PC-3 (cell line): ENCODE measurements at regions not wholly inside any gene's neighbourhood (a gene's known extent, or its start where the extent isn't known, plus 50 kb on each side); places are given as distances from the start of the nearest gene placed in this dataset.
A peak's percentile ranks its signal among the peaks of the same experiment; 100 is the strongest.

Source experiments
- ATAC-seq: fragments of 200-7000 bp; cut with Tn5 transposase; 2 replicates; pipeline ENCODE4 v1.9.1; 2020; ENCODE audit warnings: mild to moderate bottlenecking, moderate library complexity
- BruUV-seq: library from RNA; stranded (reverse); fragments of 400-500 nt; replicated peaks from 2 replicates; lab custom pipeline; 2021; lab: Mats Ljungman, UMichigan
- CTCF ChIA-PET: fragments of 300-600 bp; sonication (Branson Sonifier 250); formaldehyde crosslinking; loops from one replicate; lab custom pipeline; 2022; ENCODE audit warnings: antibody characterized with exemption; lab: Charles Lee
- POLR2A ChIA-PET: fragments of 300-600 bp; sonication (Branson Sonifier 250); formaldehyde crosslinking; loops from one replicate; lab custom pipeline; 2022; ENCODE audit warnings: antibody characterized with exemption; ENCODE audit not compliant: unreplicated experiment; lab: Charles Lee
- DNase-seq: peaks from one replicate; pipeline ENCODE4 v3.0.0-alpha.2; 2015
- H2AFZ ChIP-seq: fragments of 300-600 bp; sonication (generic); 2 replicates; pipeline ENCODE4 v1.6.0; 2016; ENCODE audit warnings: antibody characterized with exemption, low read length
- H3F3A ChIP-seq: fragments of 300-600 bp; sonication (generic); one replicate; pipeline ENCODE4 v1.6.0; 2017; ENCODE audit warnings: antibody characterized with exemption, low read length, control low read depth, mild to moderate bottlenecking; ENCODE audit not compliant: unreplicated experiment
- H3K27ac ChIP-seq: fragments of 300-600 bp; sonication (generic); 2 replicates; pipeline ENCODE4 v1.5.1; 2016; ENCODE audit warnings: mild to moderate bottlenecking, low read length
- H3K27me3 ChIP-seq: fragments of 300-600 bp; sonication (generic); 2 replicates; pipeline ENCODE4 v1.6.1; 2016; ENCODE audit warnings: low read length, mixed read lengths
- H3K36me3 ChIP-seq: fragments of 300-600 bp; sonication (generic); 2 replicates; pipeline ENCODE4 v1.6.1; 2016; ENCODE audit warnings: low read depth, mixed run types, low read length, mixed read lengths
- H3K4me1 ChIP-seq: fragments of 300-600 bp; sonication (generic); 2 replicates; pipeline ENCODE4 v1.5.1; 2016; ENCODE audit warnings: low read length; ENCODE audit not compliant: insufficient read depth
- H3K4me2 ChIP-seq: fragments of 300-600 bp; sonication (generic); 2 replicates; pipeline ENCODE4 v1.6.0; 2016; ENCODE audit warnings: low read length
- H3K4me3 ChIP-seq: fragments of 300-600 bp; sonication (generic); 2 replicates; pipeline ENCODE4 v1.5.1; 2016; ENCODE audit warnings: mild to moderate bottlenecking, low read length, mixed read lengths
- H3K79me2 ChIP-seq: fragments of 300-600 bp; sonication (generic); 2 replicates; pipeline ENCODE4 v1.6.1; 2017; ENCODE audit warnings: low read length, mixed read lengths
- H3K9ac ChIP-seq: fragments of 300-600 bp; sonication (generic); 2 replicates; pipeline ENCODE4 v1.6.0; 2016; ENCODE audit warnings: mild to moderate bottlenecking, low read length
- H3K9me2 ChIP-seq: fragments of 300-600 bp; sonication (generic); replicated peaks from 2 replicates; pipeline ENCODE4 v1.6.1; 2016; ENCODE audit warnings: mixed run types, low read length, mixed read lengths
- H3K9me3 ChIP-seq: fragments of 300-600 bp; sonication (generic); 2 replicates; pipeline ENCODE4 v1.6.1; 2016; ENCODE audit warnings: low read length, mixed read lengths
- H4K20me1 ChIP-seq: fragments of 300-600 bp; sonication (generic); 2 replicates; pipeline ENCODE4 v1.6.1; 2016; ENCODE audit warnings: low read length, mixed read lengths
- EZH2 ChIP-seq: fragments of 300-600 bp; sonication (generic); IDR thresholded peaks from one replicate; pipeline ENCODE4 v1.6.1; 2017; ENCODE audit warnings: antibody characterized with exemption, mild to moderate bottlenecking, low read length; ENCODE audit not compliant: unreplicated experiment
- EZH2phosphoT487 ChIP-seq: fragments of 300-600 bp; sonication (generic); IDR thresholded peaks from 2 replicates; pipeline ENCODE4 v1.6.1; 2018; ENCODE audit warnings: mild to moderate bottlenecking, antibody characterized with exemption, low read length, borderline replicate concordance
- intact Hi-C: fragments of 100-400 bp; cut with micrococcal nuclease; formaldehyde crosslinking; loops from 2 replicates; pipeline ENCODE4 v1.9.0; 2023
- TF ChIP-seq, protein P1 (sequence below): fragments of 300-600 bp; sonication (generic); conservative IDR thresholded peaks from 2 replicates; pipeline ENCODE4 v1.5.1; 2017; ENCODE audit warnings: antibody characterized with exemption, low read depth, mild to moderate bottlenecking, low read length

DNA sequence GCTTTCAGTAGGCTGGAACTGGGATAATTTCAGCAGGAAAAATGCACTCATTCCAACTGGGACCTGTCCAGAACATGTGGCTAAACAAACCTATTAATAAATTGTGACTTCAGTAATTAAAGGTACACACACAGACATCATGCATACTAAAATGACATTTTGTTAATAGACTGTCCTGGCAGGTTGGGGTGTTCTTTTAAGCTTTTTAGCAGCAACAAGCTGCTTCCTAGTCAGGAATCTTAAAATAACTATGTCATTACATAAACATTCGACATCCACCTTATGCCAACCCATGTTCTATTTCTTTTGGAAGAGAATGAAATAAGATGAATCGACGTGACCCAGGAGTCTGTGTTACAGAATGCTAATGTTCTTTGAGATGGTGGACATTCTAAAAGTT lies 435.7 kb downstream of the TXNL1 start:
- no peaks in the 10 kb centered on the region for H3K27me3 ChIP-seq
- H3K4me2 ChIP-seq = no peak overlapping the region
- DNase-seq (no peak), ATAC-seq (no peak)
- H3K9me3 ChIP-seq = no peaks in the 10 kb centered on the region
- intact Hi-C loops = no loop called here
- no TSS peak for BruUV-seq
- no peak overlapping the region for H2AFZ ChIP-seq
- no peak overlapping the region for H3K4me3 ChIP-seq
- H4K20me1 ChIP-seq = no peaks in the 10 kb centered on the region
- no peak overlapping the region for H3K27ac ChIP-seq
- ChIA-PET CTCF (no interaction called here), POLR2A (no interaction called here)
- peaks cover 12% of the 10 kb centered on the region for H3K4me1 ChIP-seq
- TF ChIP-seq, protein P1, sequence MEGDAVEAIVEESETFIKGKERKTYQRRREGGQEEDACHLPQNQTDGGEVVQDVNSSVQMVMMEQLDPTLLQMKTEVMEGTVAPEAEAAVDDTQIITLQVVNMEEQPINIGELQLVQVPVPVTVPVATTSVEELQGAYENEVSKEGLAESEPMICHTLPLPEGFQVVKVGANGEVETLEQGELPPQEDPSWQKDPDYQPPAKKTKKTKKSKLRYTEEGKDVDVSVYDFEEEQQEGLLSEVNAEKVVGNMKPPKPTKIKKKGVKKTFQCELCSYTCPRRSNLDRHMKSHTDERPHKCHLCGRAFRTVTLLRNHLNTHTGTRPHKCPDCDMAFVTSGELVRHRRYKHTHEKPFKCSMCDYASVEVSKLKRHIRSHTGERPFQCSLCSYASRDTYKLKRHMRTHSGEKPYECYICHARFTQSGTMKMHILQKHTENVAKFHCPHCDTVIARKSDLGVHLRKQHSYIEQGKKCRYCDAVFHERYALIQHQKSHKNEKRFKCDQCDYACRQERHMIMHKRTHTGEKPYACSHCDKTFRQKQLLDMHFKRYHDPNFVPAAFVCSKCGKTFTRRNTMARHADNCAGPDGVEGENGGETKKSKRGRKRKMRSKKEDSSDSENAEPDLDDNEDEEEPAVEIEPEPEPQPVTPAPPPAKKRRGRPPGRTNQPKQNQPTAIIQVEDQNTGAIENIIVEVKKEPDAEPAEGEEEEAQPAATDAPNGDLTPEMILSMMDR = no peak
- TF ChIP-seq EZH2phosphoT487 (no peak), EZH2 (no peak)
- H3F3A ChIP-seq = no peaks in the 10 kb centered on the region
- no peaks in the 10 kb centered on the region for H3K79me2 ChIP-seq
- no peaks in the 10 kb centered on the region for H3K9me2 ChIP-seq
- no peaks in the 10 kb centered on the region for H3K36me3 ChIP-seq
- H3K9ac ChIP-seq = no peak overlapping the region

GRCh38 chr18:56200381-56200911 lies 437.9 kb downstream of the TXNL1 start:
- Histone ChIP-seq H3K36me3 (no peaks in the 10 kb centered on the region), H3K27me3 (no peaks in the 10 kb centered on the region), H3K9me3 (no peaks in the 10 kb centered on the region), H3K4me1 (peaks cover 12% of the 10 kb centered on the region), H3K9me2 (no peaks in the 10 kb centered on the region), H3K4me3 (no peak overlapping the region), H3K27ac (no peak overlapping the region), H3F3A (no peaks in the 10 kb centered on the region), H3K4me2 (no peak overlapping the region), H4K20me1 (no peaks in the 10 kb centered on the region), H2AFZ (peak overlapping the region; percentile 16; the same call in 1 of the 2 replicates), H3K9ac (no peak overlapping the region), H3K79me2 (no peaks in the 10 kb centered on the region)
- ATAC-seq = peak; percentile 93
- BruUV-seq = no TSS peak
- DNase-seq = peak; percentile 64
- CTCF ChIA-PET = no interaction called here
- POLR2A ChIA-PET = no interaction called here
- TF ChIP-seq, protein P1 = no peak
- TF ChIP-seq EZH2phosphoT487 = no peak
- TF ChIP-seq EZH2 = no peak
- intact Hi-C loops = no loop called here

- H4K20me1 ChIP-seq = no peaks in the 10 kb centered on the region
- no TSS peak for BruUV-seq
- H3K4me1 ChIP-seq = peaks cover 12% of the 10 kb centered on the region
- no peak for TF ChIP-seq EZH2
- TF ChIP-seq, protein P1 = no peak
- no peak for TF ChIP-seq EZH2phosphoT487
- H3K9me2 ChIP-seq = no peaks in the 10 kb centered on the region
- no peaks in the 10 kb centered on the region for H3K79me2 ChIP-seq
- ChIA-PET POLR2A (no interaction called here), CTCF (no interaction called here)
- no peaks in the 10 kb centered on the region for H3K9me3 ChIP-seq
- no peaks in the 10 kb centered on the region for H3K27me3 ChIP-seq
- intact Hi-C loops = no loop called here
- no peaks in the 10 kb centered on the region for H3F3A ChIP-seq
- no peak overlapping the region for H3K4me2 ChIP-seq
- H3K4me3 ChIP-seq = no peak overlapping the region
- H3K27ac ChIP-seq = no peak overlapping the region
- no peak overlapping the region for H3K9ac ChIP-seq
- no peaks in the 10 kb centered on the region for H3K36me3 ChIP-seq
- ATAC-seq (no peak), DNase-seq (no peak)
- H2AFZ ChIP-seq = peak overlapping the region; percentile 16; the same call in 1 of the 2 replicates
Measured at GRCh38 chr18:56199580-56200330, 438.6 kb downstream of the TXNL1 start.
